ENCODE measurements at regions not wholly inside any gene's neighbourhood (a gene's known extent, or its start where the extent isn't known, plus 50 kb on each side); places are given as distances from the start of the nearest gene placed in this dataset.

GRCh38 chr12:107519906-107520859 is 165.4 kb upstream of the PWP1 start:
- intact Hi-C loops (cut with DNase I), result no loop called here
- DNase-seq, result peak in 1 of 42 donors; percentile 30

- intact Hi-C loops (cut with DNase I), result no loop called here
- no peak for DNase-seq
Observed at GRCh38 chr12:107521826-107522355, 163.7 kb upstream of the PWP1 start.

GRCh38 chr12:107522692-107523477 is 162.7 kb upstream of the PWP1 start:
- intact Hi-C loops (cut with DNase I), result no loop called here
- DNase-seq, result no peak

GRCh38 chr12:107523775-107524535 is 161.6 kb upstream of the PWP1 start:
- no peak for DNase-seq
- intact Hi-C loops (cut with DNase I), result no loop called here

GRCh38 chr12:107525063-107525718 is 160.4 kb upstream of the PWP1 start:
- DNase-seq, result no peak
- intact Hi-C loops (cut with DNase I), result no loop called here

- no peak for DNase-seq
- intact Hi-C loops (cut with DNase I), result no loop called here
Observed at GRCh38 chr12:107525719-107526554, 159.7 kb upstream of the PWP1 start.

- DNase-seq, result no peak
- intact Hi-C loops (cut with DNase I), result no loop called here
Observed at GRCh38 chr12:107526555-107527180, 158.9 kb upstream of the PWP1 start.

GRCh38 chr12:107528731-107529365 is 156.8 kb upstream of the PWP1 start:
- intact Hi-C loops (cut with DNase I), result no loop called here

GRCh38 chr12:107529991-107530390 is 155.6 kb upstream of the PWP1 start:
- no peak for DNase-seq

More at GRCh38 chr12:107528731-107529365, 156.8 kb upstream of the PWP1 start:
- no peak for DNase-seq

GRCh38 chr12:107530701-107531100 is 154.9 kb upstream of the PWP1 start:
- DNase-seq, result no peak
- intact Hi-C loops (cut with DNase I), result no loop called here

More at GRCh38 chr12:107529991-107530390, 155.6 kb upstream of the PWP1 start:
- intact Hi-C loops (cut with DNase I), result no loop called here

GRCh38 chr12:107533218-107533617 is 152.4 kb upstream of the PWP1 start:
- intact Hi-C loops (cut with DNase I), result no loop called here
- DNase-seq, result no peak

- no peak for DNase-seq
- intact Hi-C loops (cut with DNase I), result no loop called here
Observed at GRCh38 chr12:107536613-107537012, 149.0 kb upstream of the PWP1 start.

GRCh38 chr12:107537464-107538119 is 148.0 kb upstream of the PWP1 start:
- intact Hi-C loops (cut with DNase I), result no loop called here
- DNase-seq, result peak in 1 of 42 donors; percentile 23

- intact Hi-C loops (cut with DNase I), result no loop called here
Observed at GRCh38 chr12:107539196-107539939, 146.2 kb upstream of the PWP1 start.

GRCh38 chr12:107541001-107541705 is 144.4 kb upstream of the PWP1 start:
- intact Hi-C loops (cut with DNase I), result no loop called here
- DNase-seq, result peak in 1 of 42 donors; percentile 17

More at GRCh38 chr12:107539196-107539939, 146.2 kb upstream of the PWP1 start:
- peak in 1 of 42 donors; percentile 26 for DNase-seq
